HepG2 (cell line): ENCODE measurements at regions not wholly inside any gene's neighbourhood (a gene's known extent, or its start where the extent isn't known, plus 50 kb on each side); places are given as distances from the start of the nearest gene placed in this dataset.

Experiments used
- ARHGAP35 ChIP-seq: sonication (generic); formaldehyde crosslinking; IDR thresholded peaks from 2 replicates; pipeline ENCODE4 v1.9.0; 2022; ENCODE audit warnings: mild to moderate bottlenecking, inconsistent platforms, moderate library complexity, missing genetic modification reagents, borderline replicate concordance
- ARID2 ChIP-seq: sonication (generic); formaldehyde crosslinking; IDR thresholded peaks from 2 replicates; pipeline ENCODE4 v1.8.1; 2022; ENCODE audit warnings: mild to moderate bottlenecking, missing genetic modification reagents, borderline replicate concordance
- ARID5B ChIP-seq: IDR thresholded peaks from 2 replicates; pipeline ENCODE4 v1.4.0; 2020; ENCODE audit warnings: mild to moderate bottlenecking, missing genetic modification reagents
- ARNT2 ChIP-seq: sonication (generic); formaldehyde crosslinking; IDR thresholded peaks from 2 replicates; pipeline ENCODE4 v1.8.0; 2022; ENCODE audit warnings: mild to moderate bottlenecking, low read depth, missing genetic modification reagents, moderate library complexity
- FOXO4 ChIP-seq: sonication (generic); formaldehyde crosslinking; conservative IDR thresholded peaks from 2 replicates; pipeline ENCODE4 v1.8.1; 2023; ENCODE audit warnings: missing genetic modification reagents
- GPN1 ChIP-seq: sonication (generic); formaldehyde crosslinking; IDR thresholded peaks from 2 replicates; pipeline ENCODE4 v1.5.1; 2020; ENCODE audit warnings: missing genetic modification reagents, borderline replicate concordance
- HOXA9 ChIP-seq: sonication (generic); formaldehyde crosslinking; IDR thresholded peaks from 2 replicates; pipeline ENCODE4 v1.8.1; 2022; ENCODE audit warnings: missing genetic modification reagents, mild to moderate bottlenecking, moderate library complexity, borderline replicate concordance
- MAFK ChIP-seq, 2 experiments: IDR thresholded peaks in 1 of 2; conservative IDR thresholded peaks in 1 of 2; 2 replicates each; pipeline ENCODE4 v1.6.1; 2011; ENCODE audit warnings: improper control_type of control experiment in 2 of 2, low read length in 2 of 2
- MTA3 ChIP-seq: sonication (generic); formaldehyde crosslinking; IDR thresholded peaks from 2 replicates; pipeline ENCODE4 v1.4.0; 2020; ENCODE audit warnings: missing genetic modification reagents
- NFE2 ChIP-seq: sonication (generic); formaldehyde crosslinking; IDR thresholded peaks from 2 replicates; pipeline ENCODE4 v1.4.0; 2020; ENCODE audit warnings: missing genetic modification reagents
- NONO ChIP-seq, 2 experiments: fragments of 450-650 bp in 1 of 2; sonication (generic) in 1 of 2; formaldehyde crosslinking in 1 of 2; IDR thresholded peaks in 1 of 2; conservative IDR thresholded peaks in 1 of 2; 2 replicates each; pipeline versions ENCODE4 v1.6.1 to v1.8.0; 2017 to 2022; ENCODE audit warnings: mild to moderate bottlenecking in 1 of 2, missing genetic modification reagents in 1 of 2, moderate library complexity in 1 of 2
- PHF5A ChIP-seq: IDR thresholded peaks from one replicate; pipeline ENCODE4 v1.6.1; 2018; ENCODE audit warnings: low read depth, missing genetic modification reagents; ENCODE audit not compliant: unreplicated experiment
- POLR2AphosphoS5 ChIP-seq: IDR thresholded peaks from 2 replicates; pipeline ENCODE4 v1.6.1; 2012; ENCODE audit warnings: low read depth, low read length
- SMARCE1 ChIP-seq: fragments of 450-650 bp; IDR thresholded peaks from 2 replicates; pipeline ENCODE4 v1.6.1; 2017; ENCODE audit warnings: borderline replicate concordance
- ZFP36 ChIP-seq: fragments of 150-350 bp; IDR thresholded peaks from 2 replicates; pipeline ENCODE4 v1.6.1; 2018; ENCODE audit warnings: borderline replicate concordance, low read length, low read depth; ENCODE audit not compliant: partially characterized antibody
- ZFP36L2 ChIP-seq: sonication (generic); formaldehyde crosslinking; IDR thresholded peaks from 2 replicates; pipeline ENCODE4 v1.4.0; 2020; ENCODE audit warnings: missing genetic modification reagents
- ZNF225 ChIP-seq: sonication (generic); formaldehyde crosslinking; IDR thresholded peaks from 2 replicates; pipeline ENCODE4 v1.4.0; 2020; ENCODE audit warnings: mild to moderate bottlenecking, missing genetic modification reagents
- ZNF263 ChIP-seq: sonication (generic); formaldehyde crosslinking; IDR thresholded peaks from 2 replicates; pipeline ENCODE4 v1.4.0; 2020; ENCODE audit warnings: missing genetic modification reagents
- ZNF589 ChIP-seq: sonication (generic); formaldehyde crosslinking; conservative IDR thresholded peaks from 2 replicates; pipeline ENCODE4 v1.8.0; 2022; ENCODE audit warnings: mild to moderate bottlenecking, moderate library complexity, missing genetic modification reagents
- ZNF678 ChIP-seq: sonication (generic); formaldehyde crosslinking; IDR thresholded peaks from 2 replicates; pipeline ENCODE4 v1.4.0; 2020; ENCODE audit warnings: mild to moderate bottlenecking, missing genetic modification reagents
- ZSCAN22 ChIP-seq: sonication (generic); formaldehyde crosslinking; IDR thresholded peaks from 2 replicates; pipeline ENCODE4 v1.4.0; 2020; ENCODE audit warnings: mild to moderate bottlenecking, missing genetic modification reagents
- TF ChIP-seq, protein P1 (sequence below): sonication (generic); formaldehyde crosslinking; IDR thresholded peaks from 2 replicates; pipeline ENCODE4 v1.8.0; 2022; ENCODE audit warnings: missing genetic modification reagents, mild to moderate bottlenecking, borderline replicate concordance
- TF ChIP-seq, protein P2 (sequence below): sonication (generic); formaldehyde crosslinking; IDR thresholded peaks from 2 replicates; pipeline ENCODE4 v1.8.1; 2023; ENCODE audit warnings: mild to moderate bottlenecking, missing genetic modification reagents

DNA sequence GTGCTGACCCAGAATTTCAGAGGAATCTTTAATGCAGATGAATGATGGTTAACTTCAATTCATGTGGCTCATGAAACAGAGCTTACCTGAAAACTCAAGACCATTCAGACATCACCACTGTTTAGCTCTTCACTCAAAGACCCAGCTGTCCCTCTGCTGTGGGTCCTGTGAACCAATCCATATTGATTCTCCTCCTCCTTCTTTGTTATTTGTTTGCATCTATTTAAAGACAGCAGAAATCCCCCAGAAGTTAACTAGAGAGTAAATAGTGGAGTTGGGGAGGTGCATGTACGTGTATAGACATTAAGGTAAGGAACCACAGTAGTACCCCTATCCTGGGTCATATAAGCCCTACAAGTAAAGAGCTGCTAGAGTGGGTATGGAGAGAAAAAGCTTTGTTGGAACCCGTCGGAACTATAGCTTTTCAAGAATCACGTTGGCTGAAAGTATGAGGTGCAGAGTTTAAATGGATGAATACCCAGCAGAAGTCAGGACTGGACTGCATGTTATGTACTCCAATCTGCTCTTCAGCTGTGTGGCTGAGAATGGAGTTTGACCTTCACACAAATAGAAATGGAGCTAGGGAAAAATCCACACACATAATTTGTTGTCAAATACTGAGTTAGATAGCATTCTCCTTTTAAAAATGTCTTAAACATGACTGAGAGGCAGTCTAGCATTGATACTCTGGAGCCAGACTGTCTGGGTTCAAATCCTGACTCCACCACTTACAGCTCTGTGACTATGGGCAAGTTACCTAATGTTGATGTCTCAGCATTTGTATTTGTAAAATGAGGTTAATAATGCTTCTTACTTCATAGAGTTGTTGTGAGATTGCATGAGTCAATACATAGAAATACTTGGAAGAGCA is 81.7 kb upstream of the HK2 start (continued):
- TF ChIP-seq, protein P1, sequence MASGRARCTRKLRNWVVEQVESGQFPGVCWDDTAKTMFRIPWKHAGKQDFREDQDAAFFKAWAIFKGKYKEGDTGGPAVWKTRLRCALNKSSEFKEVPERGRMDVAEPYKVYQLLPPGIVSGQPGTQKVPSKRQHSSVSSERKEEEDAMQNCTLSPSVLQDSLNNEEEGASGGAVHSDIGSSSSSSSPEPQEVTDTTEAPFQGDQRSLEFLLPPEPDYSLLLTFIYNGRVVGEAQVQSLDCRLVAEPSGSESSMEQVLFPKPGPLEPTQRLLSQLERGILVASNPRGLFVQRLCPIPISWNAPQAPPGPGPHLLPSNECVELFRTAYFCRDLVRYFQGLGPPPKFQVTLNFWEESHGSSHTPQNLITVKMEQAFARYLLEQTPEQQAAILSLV (CRISPR knock-in tag) = no peak
- TF ChIP-seq ARNT2 (CRISPR knock-in tag) (no peak), POLR2AphosphoS5 (no peak), ZNF589 (no peak), HOXA9 (CRISPR knock-in tag) (no peak), NONO (IDR thresholded peaks at IDR 0.05) (no peak), NONO (CRISPR knock-in tag; conservative IDR thresholded peaks at IDR 0.05) (no peak), SMARCE1 (no peak), ZFP36 (no peak), NFE2 (CRISPR knock-in tag) (no peak), ZSCAN22 (CRISPR knock-in tag) (no peak), ZFP36L2 (CRISPR knock-in tag) (peak; percentile 71; the same call in 1 of the 2 replicates), ARHGAP35 (CRISPR knock-in tag) (0 out of 2 replicates have a peak, but pooled peaks have one; percentile 20), MTA3 (no peak), FOXO4 (CRISPR knock-in tag) (no peak), MAFK (conservative IDR thresholded peaks at IDR 0.05 in 1 of 2, IDR thresholded peaks at IDR 0.05 in 1 of 2; ENCODE audit: low read length in 2 of 2) (peak; percentile 47 to 51; a peak in 3 of 4 replicates), ZNF263 (no peak), ZNF225 (CRISPR knock-in tag) (no peak), PHF5A (CRISPR knock-in tag) (no peak), ARID2 (no peak), ZNF678 (no peak), ARID5B (CRISPR knock-in tag) (peak; percentile 78), GPN1 (CRISPR knock-in tag) (no peak)
- TF ChIP-seq, protein P2, sequence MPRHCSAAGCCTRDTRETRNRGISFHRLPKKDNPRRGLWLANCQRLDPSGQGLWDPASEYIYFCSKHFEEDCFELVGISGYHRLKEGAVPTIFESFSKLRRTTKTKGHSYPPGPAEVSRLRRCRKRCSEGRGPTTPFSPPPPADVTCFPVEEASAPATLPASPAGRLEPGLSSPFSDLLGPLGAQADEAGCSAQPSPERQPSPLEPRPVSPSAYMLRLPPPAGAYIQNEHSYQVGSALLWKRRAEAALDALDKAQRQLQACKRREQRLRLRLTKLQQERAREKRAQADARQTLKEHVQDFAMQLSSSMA = no peak
